SK-N-SH (cell line): ENCODE measurements at regions not wholly inside any gene's neighbourhood (a gene's known extent, or its start where the extent isn't known, plus 50 kb on each side); places are given as distances from the start of the nearest gene placed in this dataset.

Experiments used
- CTCF ChIA-PET: fragments of 300-600, 350-600 bp; formaldehyde crosslinking; extraction: SDS; loops from one replicate; lab custom pipeline; 2021; lab: Yijun Ruan, JAX
- POLR2A ChIA-PET: fragments of 350-600 bp; sonication (Branson Sonifier 250); formaldehyde crosslinking; extraction: SDS; loops from one replicate; lab custom pipeline; 2020; ENCODE audit warnings: antibody characterized with exemption, inconsistent platforms; lab: Yijun Ruan, JAX
- DNase-seq: peaks from one replicate; pipeline ENCODE4 v3.0.0; 2012
- H2AFZ ChIP-seq: fragments of 200-600 bp; sonication (generic); 2 replicates; pipeline ENCODE4 v1.8.1; 2016; ENCODE audit warnings: antibody characterized with exemption, mild to moderate bottlenecking, low read depth
- H3F3A ChIP-seq: fragments of 200-600 bp; sonication (generic); replicated peaks from 2 replicates; pipeline ENCODE3; 2016; ENCODE audit warnings: antibody characterized with exemption, mild to moderate bottlenecking; ENCODE audit not compliant: insufficient read depth
- H3K27ac ChIP-seq, 2 experiments: fragments of 200-500 bp in 1 of 2; fragments of 200-600 bp in 1 of 2; sonication (Bioruptor generic) in 1 of 2; sonication (generic), shearing (Covaris generic) in 1 of 2; 2 replicates each; pipeline versions ENCODE4 v1.5.1 to v1.6.1; 2014 to 2016; ENCODE audit warnings: low read depth in 2 of 2, inconsistent platforms in 1 of 2, low read length in 1 of 2, mild to moderate bottlenecking in 1 of 2, mixed read lengths in 1 of 2
- H3K27me3 ChIP-seq: fragments of 200-600 bp; sonication (generic), shearing (Covaris generic); 2 replicates; pipeline ENCODE4 v1.6.1; 2016; ENCODE audit warnings: mixed run types; ENCODE audit not compliant: insufficient read depth
- H3K36me3 ChIP-seq, 2 experiments: fragments of 200-500 bp in 1 of 2; fragments of 200-600 bp in 1 of 2; sonication (Bioruptor generic) in 1 of 2; sonication (generic) in 1 of 2; replicated peaks in 1 of 2; 2 replicates each; pipeline versions ENCODE3 to v1.5.1; 2014 to 2016; ENCODE audit warnings: low read length in 1 of 2, mild to moderate bottlenecking in 1 of 2; ENCODE audit not compliant: insufficient read depth in 2 of 2, control insufficient read depth in 1 of 2
- H3K4me1 ChIP-seq, 2 experiments: fragments of 200-500 bp in 1 of 2; fragments of 200-600 bp in 1 of 2; sonication (Bioruptor generic) in 1 of 2; sonication (generic), shearing (Covaris generic) in 1 of 2; 2 replicates each; pipeline versions ENCODE4 v1.5.1 to v1.6.1; 2014 to 2016; ENCODE audit warnings: low read depth in 1 of 2, low read length in 1 of 2, mixed run types in 1 of 2; ENCODE audit not compliant: insufficient read depth in 2 of 2, control insufficient read depth in 1 of 2
- H3K4me2 ChIP-seq: fragments of 200-600 bp; sonication (generic), shearing (Covaris generic); 2 replicates; pipeline ENCODE4 v1.6.1; 2017; ENCODE audit warnings: mixed run types
- H3K4me3 ChIP-seq, 2 experiments: fragments of 200-500 bp in 1 of 2; fragments of 200-600 bp in 1 of 2; sonication (Bioruptor generic) in 1 of 2; sonication (generic), shearing (Covaris generic) in 1 of 2; 2 replicates each; pipeline versions ENCODE4 v1.5.1 to v1.8.1; 2014 to 2016; ENCODE audit warnings: low read depth in 2 of 2, inconsistent platforms in 1 of 2, low read length in 1 of 2, mild to moderate bottlenecking in 1 of 2, mixed read lengths in 1 of 2, moderate library complexity in 1 of 2
- H3K79me2 ChIP-seq: fragments of 200-600 bp; sonication (generic); 2 replicates; pipeline ENCODE4 v1.8.1; 2017; ENCODE audit warnings: mild to moderate bottlenecking; ENCODE audit not compliant: insufficient read depth
- H3K9ac ChIP-seq: fragments of 200-600 bp; sonication (generic); 2 replicates; pipeline ENCODE4 v1.6.1; 2017; ENCODE audit warnings: mixed run types
- H3K9me2 ChIP-seq: fragments of 200-600 bp; sonication (generic); 2 replicates; pipeline ENCODE4 v1.6.1; 2017; ENCODE audit warnings: mixed run types
- H3K9me3 ChIP-seq: fragments of 200-600 bp; sonication (generic); 2 replicates; pipeline ENCODE4 v1.6.1; 2017; ENCODE audit warnings: mixed run types, mild to moderate bottlenecking, moderate library complexity
- H4K20me1 ChIP-seq: fragments of 200-600 bp; sonication (generic); 2 replicates; pipeline ENCODE4 v1.6.1; 2017; ENCODE audit warnings: mild to moderate bottlenecking, mixed run types; ENCODE audit not compliant: insufficient read depth
- EP300 ChIP-seq, 2 experiments: IDR thresholded peaks; 2 replicates each; pipeline versions ENCODE4 v1.4.0 to v1.6.1; 2012; ENCODE audit warnings: borderline replicate concordance in 1 of 2, low read depth in 1 of 2, low read length in 1 of 2
- EZH2phosphoT487 ChIP-seq: fragments of 200-600 bp; sonication (generic); IDR thresholded peaks from 2 replicates; pipeline ENCODE4 v1.6.1; 2017; ENCODE audit warnings: low read depth, mixed run types, mild to moderate bottlenecking, antibody characterized with exemption, moderate library complexity, borderline replicate concordance
- GABPA ChIP-seq: IDR thresholded peaks from 2 replicates; pipeline ENCODE4 v1.4.0; 2012; ENCODE audit warnings: low read depth, mild to moderate bottlenecking
- GATA2 ChIP-seq: sonication (generic); formaldehyde crosslinking; IDR thresholded peaks from 2 replicates; pipeline ENCODE4 v1.5.0; 2020; ENCODE audit warnings: mild to moderate bottlenecking, missing genetic modification reagents
- IRF3 ChIP-seq: fragments of 150-350 bp; IDR thresholded peaks from 2 replicates; pipeline ENCODE4 v1.6.1; 2016; ENCODE audit warnings: mild to moderate bottlenecking, low read depth, low read length
- JUND ChIP-seq: IDR thresholded peaks from 2 replicates; pipeline ENCODE4 v1.4.0; 2012
- MAX ChIP-seq: IDR thresholded peaks from 2 replicates; pipeline ENCODE4 v1.4.0; 2012; ENCODE audit warnings: low read depth
- MEF2A ChIP-seq: IDR thresholded peaks from 2 replicates; pipeline ENCODE4 v1.4.0; 2012; ENCODE audit warnings: low read depth, borderline replicate concordance
- NFIC ChIP-seq: IDR thresholded peaks from 2 replicates; pipeline ENCODE4 v1.4.0; 2012; ENCODE audit warnings: borderline replicate concordance
- NRF1 ChIP-seq: IDR thresholded peaks from 2 replicates; pipeline ENCODE4 v1.6.1; 2012; ENCODE audit warnings: low read depth, mild to moderate bottlenecking, low read length
- POLR2AphosphoS5 ChIP-seq: IDR thresholded peaks from 2 replicates; pipeline ENCODE4 v1.6.1; 2012; ENCODE audit warnings: low read depth, low read length
- RAD21 ChIP-seq: IDR thresholded peaks from 2 replicates; pipeline ENCODE4 v1.6.1; 2012; ENCODE audit warnings: mild to moderate bottlenecking, low read length
- RXRA ChIP-seq: IDR thresholded peaks from 2 replicates; pipeline ENCODE4 v1.4.0; 2012; ENCODE audit warnings: low read depth, mild to moderate bottlenecking, borderline replicate concordance
- SIN3A ChIP-seq: IDR thresholded peaks from 2 replicates; pipeline ENCODE4 v1.6.1; 2012; ENCODE audit warnings: low read depth, mild to moderate bottlenecking, low read length, moderate library complexity, borderline replicate concordance
- TCF12 ChIP-seq: IDR thresholded peaks from 2 replicates; pipeline ENCODE4 v1.4.0; 2012
- YY1 ChIP-seq: IDR thresholded peaks from 2 replicates; pipeline ENCODE4 v1.4.0; 2012; ENCODE audit warnings: low read depth, mild to moderate bottlenecking
- ZBTB33 ChIP-seq: IDR thresholded peaks from 2 replicates; pipeline ENCODE4 v1.4.0; 2012; ENCODE audit warnings: low read depth, borderline replicate concordance
- WGBS: methylation state at CpG from one replicate; pipeline ENCODE4 v1.1.6; 2017; ENCODE audit warnings: low lambda C conversion rate; 5-methylcytosine and 5-hydroxymethylcytosine counted together
- TF ChIP-seq, protein P1 (sequence below): IDR thresholded peaks from 2 replicates; pipeline ENCODE4; 2012
- TF ChIP-seq, protein P2 (sequence below): IDR thresholded peaks from 2 replicates; pipeline ENCODE4 v1.4.0; 2012; ENCODE audit warnings: low read depth, borderline replicate concordance
- TF ChIP-seq, protein P3 (sequence below): fragments of 200-600 bp; sonication (generic); IDR thresholded peaks from 2 replicates; pipeline ENCODE4 v1.6.1; 2017; ENCODE audit warnings: antibody characterized with exemption, mild to moderate bottlenecking, moderate library complexity

DNA sequence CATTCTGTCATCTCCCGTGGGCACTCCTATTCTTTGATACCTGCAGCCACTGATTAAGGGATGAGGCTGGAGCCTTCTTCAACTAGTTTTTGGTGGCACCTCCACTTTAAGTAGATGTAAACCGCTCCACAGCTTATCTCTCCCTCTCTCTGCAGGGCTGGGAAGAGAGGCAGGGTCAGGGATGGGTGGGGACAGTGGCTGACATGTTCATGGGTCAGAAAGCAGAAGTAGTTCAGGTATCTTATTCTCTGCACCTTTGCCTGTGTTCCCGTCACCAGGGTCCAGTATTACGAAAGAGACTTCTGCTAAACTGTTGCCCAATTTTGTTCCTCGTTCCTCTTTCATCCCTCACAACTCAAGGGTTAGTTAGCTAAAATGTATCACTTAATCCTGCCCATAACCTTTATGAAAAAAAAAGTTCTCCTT is 51.7 kb upstream of the EDEM3 start:
- ChIA-PET CTCF (interaction anchor here (0.6 to 7.8 kb wide), 27 partner anchors 8 to 893 kb away, joined by 3 to 173 read pairs (median 6); partner anchors contain the start of genes NIBAN1, SWT1 and TRMT1L), POLR2A (no interaction called here)
- no peak overlapping the region for H2AFZ ChIP-seq
- no peaks in the 10 kb centered on the region for H3K27me3 ChIP-seq
- H3K4me2 ChIP-seq = no peak overlapping the region
- 94% methylated on average over 5 of the region's 5 CpGs for WGBS
- H3K27ac ChIP-seq = peak overlapping the region in 1 of 2 experiments; percentile 69; a peak in 1 of 4 replicates
- H3K4me1 ChIP-seq = peaks cover 9 to 29% of the 10 kb centered on the region in 2 experiments; a peak in 3 of 4 replicates
- H3K79me2 ChIP-seq = no peaks in the 10 kb centered on the region
- H4K20me1 ChIP-seq = no peaks in the 10 kb centered on the region
- no peaks in the 10 kb centered on the region for H3K9me2 ChIP-seq
- H3K9me3 ChIP-seq = no peaks in the 10 kb centered on the region
- peaks cover 0 to 26% of the 10 kb centered on the region in 2 experiments for H3K36me3 ChIP-seq
- no peak for DNase-seq
- no peak for TF ChIP-seq JUND
- no peak for TF ChIP-seq YY1
- TF ChIP-seq EP300 (IDR thresholded peaks at IDR 0.05; ENCODE audit: borderline replicate concordance in 1 of 2, low read depth in 1 of 2, low read length in 1 of 2) = no peak
- no peak for TF ChIP-seq RXRA
- no peak for TF ChIP-seq MEF2A
- no peak for TF ChIP-seq NFIC
- TF ChIP-seq GABPA = no peak
- no peak for TF ChIP-seq POLR2AphosphoS5
- TF ChIP-seq ZBTB33 = no peak
- TF ChIP-seq EZH2phosphoT487 = no peak
- TF ChIP-seq, protein P1, sequence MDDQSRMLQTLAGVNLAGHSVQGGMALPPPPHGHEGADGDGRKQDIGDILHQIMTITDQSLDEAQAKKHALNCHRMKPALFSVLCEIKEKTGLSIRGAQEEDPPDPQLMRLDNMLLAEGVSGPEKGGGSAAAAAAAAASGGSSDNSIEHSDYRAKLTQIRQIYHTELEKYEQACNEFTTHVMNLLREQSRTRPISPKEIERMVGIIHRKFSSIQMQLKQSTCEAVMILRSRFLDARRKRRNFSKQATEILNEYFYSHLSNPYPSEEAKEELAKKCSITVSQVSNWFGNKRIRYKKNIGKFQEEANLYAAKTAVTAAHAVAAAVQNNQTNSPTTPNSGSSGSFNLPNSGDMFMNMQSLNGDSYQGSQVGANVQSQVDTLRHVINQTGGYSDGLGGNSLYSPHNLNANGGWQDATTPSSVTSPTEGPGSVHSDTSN = no peak
- TF ChIP-seq GATA2 = no peak
- no peak for TF ChIP-seq MAX
- peaks cover 5% of the 10 kb centered on the region for H3F3A ChIP-seq
- no peak overlapping the region for H3K4me3 ChIP-seq
- H3K9ac ChIP-seq = no peak overlapping the region

DNA sequence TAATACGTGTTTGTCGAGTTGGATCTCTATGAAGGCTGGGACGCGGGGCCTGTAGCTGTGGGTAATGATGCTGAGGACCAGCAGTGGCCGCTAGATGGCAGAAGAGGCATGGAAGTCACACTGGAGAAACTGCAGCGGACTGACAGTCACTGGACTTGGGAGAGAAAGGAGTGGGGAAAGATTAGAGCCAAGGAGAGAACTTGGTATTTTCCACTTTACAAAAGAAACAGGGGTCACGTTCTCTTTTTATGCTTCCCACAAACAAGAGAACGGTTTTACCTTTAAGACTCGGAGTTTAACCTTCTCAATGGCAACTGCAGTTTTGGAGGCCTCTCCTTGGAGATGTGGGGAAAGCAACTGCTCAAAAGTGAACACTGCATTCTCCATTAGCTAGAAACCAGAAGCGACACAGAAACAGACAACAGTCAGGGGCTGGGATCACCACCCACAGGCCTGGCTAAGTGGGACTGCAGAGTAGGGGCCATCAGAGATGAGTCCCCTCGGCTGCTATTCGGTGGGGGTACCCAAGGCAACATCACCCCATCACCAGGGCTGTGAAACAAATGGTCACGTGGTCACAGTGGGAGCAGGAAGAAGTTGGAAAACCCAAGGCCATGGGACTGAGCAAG is 51.1 kb upstream of the EDEM3 start:
- no peaks in the 10 kb centered on the region for H3K79me2 ChIP-seq
- POLR2A ChIA-PET = interaction anchor here (0.9 to 1.2 kb wide), 2 partner anchors 169 to 177 kb away, joined by 3 to 5 read pairs; partner anchors contain the start of gene NIBAN1
- no peak overlapping the region for H2AFZ ChIP-seq
- no peak for TF ChIP-seq EP300 (IDR thresholded peaks at IDR 0.05; ENCODE audit: borderline replicate concordance in 1 of 2, low read depth in 1 of 2, low read length in 1 of 2)
- TF ChIP-seq SIN3A = peak; percentile 43; the same call in 1 of the 2 replicates
- TF ChIP-seq, protein P2, sequence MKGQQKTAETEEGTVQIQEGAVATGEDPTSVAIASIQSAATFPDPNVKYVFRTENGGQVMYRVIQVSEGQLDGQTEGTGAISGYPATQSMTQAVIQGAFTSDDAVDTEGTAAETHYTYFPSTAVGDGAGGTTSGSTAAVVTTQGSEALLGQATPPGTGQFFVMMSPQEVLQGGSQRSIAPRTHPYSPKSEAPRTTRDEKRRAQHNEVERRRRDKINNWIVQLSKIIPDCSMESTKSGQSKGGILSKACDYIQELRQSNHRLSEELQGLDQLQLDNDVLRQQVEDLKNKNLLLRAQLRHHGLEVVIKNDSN = no peak
- peak; percentile 100 for TF ChIP-seq RAD21
- TF ChIP-seq JUND = no peak
- TF ChIP-seq TCF12 = no peak
- no peak for TF ChIP-seq NFIC
- TF ChIP-seq, protein P3, sequence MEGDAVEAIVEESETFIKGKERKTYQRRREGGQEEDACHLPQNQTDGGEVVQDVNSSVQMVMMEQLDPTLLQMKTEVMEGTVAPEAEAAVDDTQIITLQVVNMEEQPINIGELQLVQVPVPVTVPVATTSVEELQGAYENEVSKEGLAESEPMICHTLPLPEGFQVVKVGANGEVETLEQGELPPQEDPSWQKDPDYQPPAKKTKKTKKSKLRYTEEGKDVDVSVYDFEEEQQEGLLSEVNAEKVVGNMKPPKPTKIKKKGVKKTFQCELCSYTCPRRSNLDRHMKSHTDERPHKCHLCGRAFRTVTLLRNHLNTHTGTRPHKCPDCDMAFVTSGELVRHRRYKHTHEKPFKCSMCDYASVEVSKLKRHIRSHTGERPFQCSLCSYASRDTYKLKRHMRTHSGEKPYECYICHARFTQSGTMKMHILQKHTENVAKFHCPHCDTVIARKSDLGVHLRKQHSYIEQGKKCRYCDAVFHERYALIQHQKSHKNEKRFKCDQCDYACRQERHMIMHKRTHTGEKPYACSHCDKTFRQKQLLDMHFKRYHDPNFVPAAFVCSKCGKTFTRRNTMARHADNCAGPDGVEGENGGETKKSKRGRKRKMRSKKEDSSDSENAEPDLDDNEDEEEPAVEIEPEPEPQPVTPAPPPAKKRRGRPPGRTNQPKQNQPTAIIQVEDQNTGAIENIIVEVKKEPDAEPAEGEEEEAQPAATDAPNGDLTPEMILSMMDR = peak; percentile 92
- no peak for TF ChIP-seq YY1
- no peak for TF ChIP-seq NRF1
- no peak for TF ChIP-seq IRF3

More for the DNA sequence above, 51.1 kb upstream of the EDEM3 start:
- Histone ChIP-seq H3K9ac (no peak overlapping the region), H3K9me3 (no peaks in the 10 kb centered on the region), H3K4me3 (no peak overlapping the region), H3K27me3 (no peaks in the 10 kb centered on the region), H3K4me2 (no peak overlapping the region), H4K20me1 (no peaks in the 10 kb centered on the region), H3K9me2 (no peaks in the 10 kb centered on the region), H3K27ac (peak overlapping the region in 1 of 2 experiments; percentile 69; a peak in 2 of 4 replicates), H3K36me3 (peaks cover 0 to 25% of the 10 kb centered on the region in 2 experiments), H3K4me1 (peaks cover 9 to 33% of the 10 kb centered on the region in 2 experiments; a peak in 3 of 4 replicates), H3F3A (peaks cover 5% of the 10 kb centered on the region)
- CTCF ChIA-PET = interaction anchor here (0.6 to 7.8 kb wide), 56 partner anchors 9 to 893 kb away, joined by 3 to 173 read pairs (median 4); partner anchors contain the start of genes NIBAN1, RNF2, SWT1 and TRMT1L
- WGBS = 20% methylated on average over 11 of the region's 13 CpGs
- peak; percentile 80 for DNase-seq
